Psoas muscle (tissue), 7 donors: ENCODE measurements at regions not wholly inside any gene's neighbourhood (a gene's known extent, or its start where the extent isn't known, plus 50 kb on each side); places are given as distances from the start of the nearest gene placed in this dataset.

Experiments used
- ATAC-seq, 4 donors: fragments of 200-7000 bp; cut with Tn5 transposase; one replicate each; pipeline ENCODE4 v1.9.1; 2020; ENCODE audit warnings: moderate library complexity in 3 of 4, mild to moderate bottlenecking in 2 of 4
- DNase-seq, 2 donors: peaks; one replicate each; pipeline ENCODE4 v3.0.0-alpha.2; 2020
- H3K27ac ChIP-seq: fragments of 200-600 bp; one replicate; pipeline ENCODE4 v1.8.0; 2022
- H3K27me3 ChIP-seq, 3 donors: fragments of 200-600 bp in 1 of 3; one replicate each; pipeline versions ENCODE4 v1.6.1 to v1.8.0; 2013 to 2022; ENCODE audit warnings: low read length in 2 of 3, mild to moderate bottlenecking in 2 of 3, moderate library complexity in 1 of 3; ENCODE audit not compliant: insufficient read depth in 3 of 3
- H3K36me3 ChIP-seq, 2 donors: fragments of 200-600 bp in 1 of 2; one replicate each; pipeline versions ENCODE4 v1.6.1 to v1.8.0; 2013 to 2022; ENCODE audit warnings: low read depth in 1 of 2, mild to moderate bottlenecking in 1 of 2, moderate library complexity in 1 of 2; ENCODE audit not compliant: insufficient read depth in 1 of 2
- H3K4me1 ChIP-seq: fragments of 200-600 bp; one replicate; pipeline ENCODE4 v1.8.0; 2022
- H3K4me3 ChIP-seq: fragments of 200-600 bp; one replicate; pipeline ENCODE4 v1.8.0; 2022; ENCODE audit warnings: mild to moderate bottlenecking
- H3K9me3 ChIP-seq: fragments of 200-600 bp; one replicate; pipeline ENCODE4 v1.8.0; 2022
- WGBS, 3 donors: extraction: QIAGEN DNeasy Blood & Tissue Kit; methylation state at CpG; one replicate each; pipeline versions ENCODE4 v1.1.6 to v1.1.7; 2013; 5-methylcytosine and 5-hydroxymethylcytosine counted together
- intact Hi-C, 2 donors: fragments of 100-400 bp; cut with DNase I; formaldehyde crosslinking; loops; one replicate each; pipeline versions ENCODE4 v1.11.0 to v1.14.2; 2022
- TF ChIP-seq, protein P1 (sequence below): fragments of 200-600 bp; IDR thresholded peaks from one replicate; pipeline ENCODE4 v1.8.0; 2022; ENCODE audit warnings: antibody characterized with exemption
- donor health status: healthy with polysubstance abuse.
- donor health status: DM: no; HTN: no; CAD: no; lungs with moderate emphysema.
- donor health status: Bipolar disorder and iron deficiency.
- donor health status: healthy.
- donor health status: DM: yes; HTN: yes; CAD: no.
- donor health status: DM: no; HTN: no; CAD: no.
- donor health status: DM: yes; HTN: yes; CAD: no.

DNA sequence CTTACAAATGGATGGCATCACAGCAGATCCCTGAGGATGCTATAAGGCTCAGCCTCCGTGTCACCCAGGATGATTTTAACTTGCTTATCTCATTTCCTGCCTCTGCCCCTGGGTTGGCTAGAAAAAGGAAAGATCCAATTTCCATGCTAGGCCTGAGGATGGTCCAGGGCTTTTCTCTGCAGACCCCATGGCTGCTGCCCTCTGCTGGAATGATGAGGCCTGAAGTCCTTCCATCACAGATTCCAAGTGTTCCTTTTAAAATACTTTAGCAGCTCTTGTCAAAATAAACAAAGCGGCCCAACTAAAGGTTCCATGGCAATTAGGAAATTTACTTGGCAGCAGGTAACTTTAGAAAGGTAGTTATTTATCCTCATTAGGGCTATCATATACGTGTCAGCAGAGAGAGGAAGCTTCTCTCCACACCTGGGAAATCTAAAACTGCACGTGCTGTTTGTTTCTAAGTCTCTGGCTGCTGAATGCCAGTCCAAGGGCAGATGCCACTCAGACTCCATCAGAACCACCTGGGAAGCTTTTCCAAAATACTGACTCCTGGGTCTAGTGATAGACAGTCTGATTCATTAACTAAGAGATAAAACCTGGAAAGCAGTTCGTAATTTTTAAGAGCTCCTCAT, 401.9 kb upstream of the IL12A start:
- intact Hi-C loops: no loop called here

DNA sequence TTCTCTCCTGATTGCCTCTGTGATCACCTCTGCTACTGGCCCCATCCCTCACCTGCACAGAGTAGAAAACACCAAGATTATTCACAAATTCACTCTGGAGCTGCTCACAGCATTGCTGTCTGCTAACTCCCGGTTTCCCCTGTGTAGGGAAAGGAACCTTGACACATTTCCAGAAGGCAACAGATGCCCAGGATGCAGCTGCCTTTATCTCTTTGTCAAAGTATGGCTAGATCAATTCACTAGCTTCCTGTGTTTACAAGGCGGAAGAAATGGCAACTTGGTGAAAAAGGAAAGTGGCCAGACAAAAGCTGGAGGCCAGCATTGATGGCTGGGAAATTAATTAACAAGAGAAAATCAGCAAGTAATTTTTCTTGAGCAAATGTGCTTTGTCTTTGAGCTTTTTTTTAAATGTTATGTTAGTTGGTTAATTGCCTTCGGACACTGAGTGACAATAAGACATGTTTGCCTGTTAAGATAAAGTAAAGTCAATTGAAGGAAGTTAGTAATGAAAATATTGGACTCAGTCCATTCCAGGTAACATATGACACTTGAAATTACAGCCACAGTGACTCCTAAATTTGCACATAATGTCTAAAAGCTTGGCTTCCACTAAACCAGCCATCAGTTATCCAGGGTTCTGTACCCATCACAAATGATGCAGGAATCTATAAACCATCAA, 394.6 kb upstream of the IL12A start:
- Histone ChIP-seq H3K4me1 (no peaks in the 10 kb centered on the region), H3K4me3 (no peak overlapping the region), H3K27me3 (no peaks in the 10 kb centered on the region), H3K9me3 (no peaks in the 10 kb centered on the region), H3K36me3 (no peaks in the 10 kb centered on the region), H3K27ac (no peak overlapping the region)
- ATAC-seq (no peak), DNase-seq (no peak)
- intact Hi-C loops: no loop called here
- TF ChIP-seq, protein P1, sequence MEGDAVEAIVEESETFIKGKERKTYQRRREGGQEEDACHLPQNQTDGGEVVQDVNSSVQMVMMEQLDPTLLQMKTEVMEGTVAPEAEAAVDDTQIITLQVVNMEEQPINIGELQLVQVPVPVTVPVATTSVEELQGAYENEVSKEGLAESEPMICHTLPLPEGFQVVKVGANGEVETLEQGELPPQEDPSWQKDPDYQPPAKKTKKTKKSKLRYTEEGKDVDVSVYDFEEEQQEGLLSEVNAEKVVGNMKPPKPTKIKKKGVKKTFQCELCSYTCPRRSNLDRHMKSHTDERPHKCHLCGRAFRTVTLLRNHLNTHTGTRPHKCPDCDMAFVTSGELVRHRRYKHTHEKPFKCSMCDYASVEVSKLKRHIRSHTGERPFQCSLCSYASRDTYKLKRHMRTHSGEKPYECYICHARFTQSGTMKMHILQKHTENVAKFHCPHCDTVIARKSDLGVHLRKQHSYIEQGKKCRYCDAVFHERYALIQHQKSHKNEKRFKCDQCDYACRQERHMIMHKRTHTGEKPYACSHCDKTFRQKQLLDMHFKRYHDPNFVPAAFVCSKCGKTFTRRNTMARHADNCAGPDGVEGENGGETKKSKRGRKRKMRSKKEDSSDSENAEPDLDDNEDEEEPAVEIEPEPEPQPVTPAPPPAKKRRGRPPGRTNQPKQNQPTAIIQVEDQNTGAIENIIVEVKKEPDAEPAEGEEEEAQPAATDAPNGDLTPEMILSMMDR: no peak
- WGBS, 3 donors: 26 to 34% (median 28%) methylated on average over 3 of the region's 3 CpGs

More for the DNA sequence above, 401.9 kb upstream of the IL12A start:
- H3K4me3 ChIP-seq: no peak overlapping the region
- no peaks in the 10 kb centered on the region for H3K4me1 ChIP-seq
- TF ChIP-seq, protein P1: no peak
- ATAC-seq (no peak), DNase-seq (no peak)
- H3K9me3 ChIP-seq: no peaks in the 10 kb centered on the region
- no peaks in the 10 kb centered on the region for H3K27me3 ChIP-seq
- H3K36me3 ChIP-seq: no peaks in the 10 kb centered on the region
- WGBS, 3 donors: 30 to 34% (median 32%) methylated on average over 5 of the region's 5 CpGs
- no peak overlapping the region for H3K27ac ChIP-seq

DNA sequence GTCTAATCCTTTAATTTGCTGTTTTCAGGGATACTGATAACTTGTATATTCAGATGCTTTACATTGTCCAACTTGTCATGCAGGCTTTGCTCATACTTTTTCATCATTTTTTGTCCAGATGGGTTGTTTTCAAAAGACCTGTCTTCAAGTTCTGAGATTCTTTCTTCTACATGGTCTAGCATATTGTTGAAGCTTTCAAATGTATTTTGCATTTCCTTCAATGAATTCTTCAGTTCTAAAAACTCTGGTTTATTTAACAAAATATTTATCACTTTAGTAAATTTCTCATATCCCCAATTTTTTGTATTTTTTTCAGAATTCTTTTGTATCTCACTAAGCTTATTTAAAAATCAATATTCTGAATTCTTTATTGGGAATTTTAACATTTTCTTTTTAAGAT, 388.3 kb upstream of the IL12A start:
- H3K27ac ChIP-seq: no peak overlapping the region
- ATAC-seq: no peak

DNA sequence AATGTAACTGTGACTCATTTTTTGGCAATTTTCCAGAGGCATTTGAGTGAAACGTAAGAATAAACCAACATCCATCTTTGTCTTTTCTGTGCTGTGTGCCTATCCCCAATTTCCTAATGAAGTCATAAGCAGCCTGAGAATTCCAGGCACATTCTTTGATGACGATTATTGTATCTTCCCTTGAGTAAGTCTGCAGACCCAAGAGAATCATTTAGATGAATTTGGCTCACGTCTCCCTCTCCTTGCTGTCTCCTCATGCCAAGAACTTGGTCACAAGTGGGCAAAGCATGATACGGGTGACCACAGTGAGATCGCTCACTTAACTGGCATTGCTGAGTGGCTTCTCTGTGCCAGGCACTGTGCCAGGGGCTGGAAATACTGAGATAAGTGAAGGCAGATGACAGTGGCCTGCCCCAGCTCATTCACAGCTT, 384.5 kb upstream of the IL12A start:
- DNase-seq: no peak
- no peak for ATAC-seq
- H3K4me3 ChIP-seq: no peak overlapping the region
- H3K4me1 ChIP-seq: no peaks in the 10 kb centered on the region
- TF ChIP-seq, protein P1: no peak
- WGBS, 3 donors: 14 to 28% (median 21%) methylated on average over 5 of the region's 5 CpGs
- no peak overlapping the region for H3K27ac ChIP-seq
- intact Hi-C loops: no loop called here
- peaks cover 13% of the 10 kb centered on the region for H3K9me3 ChIP-seq
- H3K27me3 ChIP-seq: no peaks in the 10 kb centered on the region
- no peaks in the 10 kb centered on the region for H3K36me3 ChIP-seq

More for the DNA sequence above, 388.3 kb upstream of the IL12A start:
- TF ChIP-seq, protein P1: no peak
- Histone ChIP-seq H3K4me1 (no peaks in the 10 kb centered on the region), H3K27me3 (no peaks in the 10 kb centered on the region), H3K4me3 (no peak overlapping the region), H3K9me3 (peaks cover 13% of the 10 kb centered on the region), H3K36me3 (no peaks in the 10 kb centered on the region)
- intact Hi-C loops: loop anchor here in 1 of 2 donors (2.0 kb wide), 1 partner anchor 29 kb away; no protein-coding TSS in a partner anchor
- DNase-seq: no peak
